Transverse colon (tissue), 4 donors: ENCODE measurements at regions not wholly inside any gene's neighbourhood (a gene's known extent, or its start where the extent isn't known, plus 50 kb on each side); places are given as distances from the start of the nearest gene placed in this dataset.

Source experiments
- DNase-seq: peaks from one replicate; pipeline ENCODE4 v3.0.0-alpha.2; 2019
- H3K27ac ChIP-seq, 4 donors: fragments of 200-600 bp; sonication (generic); 2 replicates each; pipeline ENCODE4 v1.5.1; 2016 to 2018; ENCODE audit warnings: inconsistent platforms in 4 of 4
- H3K27me3 ChIP-seq: fragments of 200-600 bp; sonication (generic); 2 replicates; pipeline ENCODE4 v1.5.1; 2017; ENCODE audit warnings: inconsistent platforms
- H3K36me3 ChIP-seq, 4 donors: fragments of 200-600 bp; sonication (generic); 2 replicates each; pipeline ENCODE4 v1.5.1; 2017 to 2019; ENCODE audit warnings: inconsistent platforms in 4 of 4
- H3K4me1 ChIP-seq, 4 donors: fragments of 200-600 bp; sonication (generic); 2 replicates each; pipeline ENCODE4 v1.5.1; 2017 to 2020; ENCODE audit warnings: inconsistent platforms in 4 of 4
- H3K4me3 ChIP-seq, 4 donors: fragments of 200-600 bp; sonication (generic); 1 replicate in 1 of 4; 2 replicates in 3 of 4; pipeline versions ENCODE4 v1.5.1 to v1.6.1; 2017 to 2019; ENCODE audit warnings: inconsistent platforms in 4 of 4
- H3K9me3 ChIP-seq, 2 donors: fragments of 200-600 bp; sonication (generic); 2 replicates each; pipeline ENCODE4 v1.5.1; 2017 to 2019; ENCODE audit warnings: inconsistent platforms in 2 of 2
- CTCF ChIP-seq, 5 experiments: fragments of 200-600 bp in 3 of 5; fragments of 450-650 bp in 2 of 5; sonication (generic) in 3 of 5; IDR thresholded peaks; 1 replicate in 2 of 5; 2 replicates in 3 of 5; pipeline ENCODE4 v1.5.1; 2016 to 2017; ENCODE audit warnings: antibody characterized with exemption in 5 of 5, inconsistent platforms in 3 of 5, mild to moderate bottlenecking in 2 of 5, moderate library complexity in 1 of 5
- EP300 ChIP-seq: sonication (generic); formaldehyde crosslinking; IDR thresholded peaks from one replicate; pipeline ENCODE4 v1.6.1; 2017; ENCODE audit warnings: antibody characterized with exemption, low read depth
- POLR2A ChIP-seq: fragments of 450-650 bp; IDR thresholded peaks from one replicate; pipeline ENCODE4 v1.6.1; 2016; ENCODE audit warnings: antibody characterized with exemption, mild to moderate bottlenecking, moderate library complexity
- POLR2AphosphoS5 ChIP-seq, 3 donors: sonication (generic); formaldehyde crosslinking; IDR thresholded peaks; one replicate each; pipeline ENCODE4 v1.6.1; 2016; ENCODE audit warnings: antibody characterized with exemption in 3 of 3
- WGBS, 2 donors: methylation state at CpG; one replicate each; pipeline ENCODE4 v1.1.5; 2018; ENCODE audit warnings: low coverage in 1 of 2; 5-methylcytosine and 5-hydroxymethylcytosine counted together
- in situ Hi-C, 4 donors: fragments of 200-750 bp; cut with MboI; loops; one replicate each; pipeline versions ENCODE4 v1.15.0 to v1.15.1; 2017; ENCODE audit warnings: low sequenced_read_pairs in 3 of 4, low pct_ligation_motif_present in 1 of 4, low pct_unique_long_range_greater_than_20kb in 1 of 4
- intact Hi-C: fragments of 100-400 bp; cut with DNase I; formaldehyde crosslinking; loops from one replicate; pipeline ENCODE4 v1.15.1; 2023; ENCODE audit warnings: low total_unique reads

DNA sequence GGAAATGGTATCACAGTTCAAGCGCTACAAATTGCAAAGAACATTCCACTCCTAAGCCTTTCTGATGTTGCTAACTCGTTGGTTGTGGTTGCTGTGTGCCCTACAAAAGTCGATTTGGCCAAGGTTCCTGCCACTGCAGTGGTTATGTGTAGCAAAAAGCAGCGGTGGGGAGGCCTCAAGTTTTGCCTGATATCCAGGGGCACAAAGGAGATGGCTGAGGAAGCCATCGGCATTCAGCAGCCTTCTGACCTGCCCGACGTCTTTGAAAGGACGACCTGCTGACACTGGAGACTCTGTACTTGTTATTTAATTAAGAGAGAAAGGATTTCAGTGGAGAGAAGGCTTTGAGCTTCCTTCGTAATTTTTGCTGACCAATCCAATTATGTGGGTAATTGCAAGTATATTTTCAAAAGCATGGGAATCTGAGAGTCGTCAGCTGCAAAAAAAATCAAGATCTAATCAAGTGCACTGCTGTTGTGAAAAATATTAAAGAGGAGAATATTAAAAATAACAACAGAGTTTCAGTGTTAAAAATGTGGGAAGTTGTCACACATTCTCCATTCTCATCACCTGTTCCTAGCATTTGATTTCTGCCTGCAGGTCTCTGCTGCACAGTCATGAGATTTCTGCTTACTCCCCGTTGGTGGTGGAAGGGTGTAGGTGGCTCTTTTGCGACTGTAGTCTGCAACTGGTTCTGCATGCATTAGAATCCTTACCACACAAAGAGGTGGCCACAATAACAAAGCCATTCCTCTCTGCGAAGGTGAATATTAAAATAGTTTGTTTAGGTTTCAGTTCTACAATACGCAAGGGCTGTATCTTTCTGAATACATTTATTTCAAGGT lies 319.2 kb downstream of the IRX2 start:
- TF ChIP-seq POLR2AphosphoS5 (IDR thresholded peaks at IDR 0.05) = no peak
- TF ChIP-seq POLR2A = no peak
- no peak for TF ChIP-seq EP300
- TF ChIP-seq CTCF (IDR thresholded peaks at IDR 0.05) = no peak
- intact Hi-C loops (no loop called here), in situ Hi-C loops (no loop called here)
- H3K36me3 ChIP-seq = no peaks in the 10 kb centered on the region
- H3K27ac ChIP-seq = no peak overlapping the region
- H3K4me3 ChIP-seq = no peak overlapping the region
- no peak for DNase-seq
- H3K9me3 ChIP-seq = no peaks in the 10 kb centered on the region
- H3K27me3 ChIP-seq = no peaks in the 10 kb centered on the region
- WGBS, 2 donors = 58 to 62% methylated on average over 9 to 14 of the region's 14 CpGs
- no peaks in the 10 kb centered on the region for H3K4me1 ChIP-seq

DNA sequence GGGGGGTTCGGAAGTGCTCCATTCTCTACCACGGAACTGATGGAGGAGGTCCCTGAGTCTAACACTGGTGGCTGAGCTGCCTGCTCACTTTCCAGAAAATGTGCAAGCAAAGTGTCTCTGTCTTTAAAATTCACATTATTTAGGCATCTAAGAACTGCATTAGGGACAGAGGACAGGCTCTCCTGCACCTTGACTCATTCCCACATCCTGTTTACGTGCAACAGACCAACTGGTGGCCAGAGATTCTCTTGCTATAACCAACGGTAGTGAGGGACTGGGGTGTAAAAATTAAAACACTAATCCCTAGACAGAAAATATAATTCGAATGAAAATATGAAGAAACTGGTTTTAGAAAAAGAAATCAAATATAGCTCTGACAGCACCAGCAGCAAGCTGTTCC lies 320.9 kb downstream of the IRX2 start:
- no peaks in the 10 kb centered on the region for H3K4me1 ChIP-seq
- intact Hi-C loops (no loop called here), in situ Hi-C loops (no loop called here)
- no peak overlapping the region for H3K27ac ChIP-seq
- no peak overlapping the region for H3K4me3 ChIP-seq
- H3K36me3 ChIP-seq = no peaks in the 10 kb centered on the region
- DNase-seq = no peak
- H3K27me3 ChIP-seq = no peaks in the 10 kb centered on the region
- no peaks in the 10 kb centered on the region for H3K9me3 ChIP-seq
- 77% methylated on average over 5 of the region's 5 CpGs for WGBS, 2 donors
- no peak for TF ChIP-seq CTCF (IDR thresholded peaks at IDR 0.05)
- TF ChIP-seq EP300 = no peak
- TF ChIP-seq POLR2A = no peak
- no peak for TF ChIP-seq POLR2AphosphoS5 (IDR thresholded peaks at IDR 0.05)

- DNase-seq = no peak
- in situ Hi-C loops (no loop called here), intact Hi-C loops (no loop called here)
- no peak for TF ChIP-seq POLR2AphosphoS5 (IDR thresholded peaks at IDR 0.05)
- no peak for TF ChIP-seq EP300
- no peak for TF ChIP-seq CTCF (IDR thresholded peaks at IDR 0.05)
- no peak for TF ChIP-seq POLR2A
- no peaks in the 10 kb centered on the region for H3K4me1 ChIP-seq
- H3K9me3 ChIP-seq = peaks cover 7 to 8% of the 10 kb centered on the region in 2 donors
- no peaks in the 10 kb centered on the region for H3K36me3 ChIP-seq
- 20 to 58% methylated on average over 2 to 4 of the region's 4 CpGs for WGBS, 2 donors
- no peak overlapping the region for H3K4me3 ChIP-seq
- H3K27me3 ChIP-seq = no peaks in the 10 kb centered on the region
- H3K27ac ChIP-seq = no peak overlapping the region
Measured at GRCh38 chr5:2427983-2428382, 323.5 kb downstream of the IRX2 start.

DNA sequence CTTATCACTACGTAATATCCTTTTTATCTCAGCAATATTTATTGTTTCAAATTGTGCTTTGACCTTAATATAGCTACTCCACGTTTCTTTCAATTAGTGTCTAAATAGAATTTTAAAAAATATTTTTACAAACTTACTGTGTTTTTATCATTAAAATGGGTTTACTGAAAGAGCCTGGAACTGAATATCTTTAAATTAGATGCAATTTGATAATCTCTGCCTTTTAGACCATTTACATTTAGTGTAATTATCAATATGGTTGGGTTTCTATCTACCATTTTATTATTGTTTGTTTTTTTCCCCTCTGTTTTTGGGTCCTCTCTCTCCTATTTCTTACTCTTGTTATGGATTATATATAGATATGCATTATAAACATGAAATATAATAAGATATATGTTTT lies 327.8 kb downstream of the IRX2 start:
- in situ Hi-C loops (no loop called here), intact Hi-C loops (no loop called here)
- DNase-seq = no peak
- H3K4me1 ChIP-seq = no peaks in the 10 kb centered on the region
- no peak overlapping the region for H3K27ac ChIP-seq
- H3K9me3 ChIP-seq = peaks cover 8 to 13% of the 10 kb centered on the region in 2 donors
- no peak overlapping the region for H3K4me3 ChIP-seq
- 70 to 74% methylated on average over 2 of the region's 2 CpGs for WGBS, 2 donors
- no peak for TF ChIP-seq EP300
- TF ChIP-seq POLR2A = no peak
- TF ChIP-seq CTCF (IDR thresholded peaks at IDR 0.05) = no peak
- no peaks in the 10 kb centered on the region for H3K27me3 ChIP-seq
- no peaks in the 10 kb centered on the region for H3K36me3 ChIP-seq
